Uterus (tissue), 3 donors: ENCODE measurements at regions not wholly inside any gene's neighbourhood (a gene's known extent, or its start where the extent isn't known, plus 50 kb on each side); places are given as distances from the start of the nearest gene placed in this dataset.
"Not testable (repeated sequence)": the region's sequence is repeated elsewhere in the genome, so short reads cannot be mapped to it uniquely, and the experiment has no call there.

Source experiments
- DNase-seq, 2 donors: peaks; one replicate each; pipeline ENCODE4 v3.0.0-alpha.2; 2019 to 2020
- H3K27ac ChIP-seq, 2 donors: fragments of 200-600 bp; sonication (generic); 1 replicate in 1 of 2; 2 replicates in 1 of 2; pipeline ENCODE4 v1.5.1; 2016 to 2018
- H3K27me3 ChIP-seq, 2 donors: fragments of 200-600 bp; sonication (generic); one replicate each; pipeline ENCODE4 v1.5.1; 2018 to 2019; ENCODE audit warnings: control low read depth in 1 of 2
- H3K36me3 ChIP-seq, 2 donors: fragments of 200-600 bp; sonication (generic); one replicate each; pipeline ENCODE4 v1.5.1; 2019; ENCODE audit warnings: control low read depth in 1 of 2
- H3K4me1 ChIP-seq, 2 donors: fragments of 200-600 bp; sonication (generic); one replicate each; pipeline ENCODE4 v1.5.1; 2018 to 2019; ENCODE audit warnings: control low read depth in 1 of 2
- H3K4me3 ChIP-seq, 2 donors: fragments of 200-600 bp; sonication (generic); 1 replicate in 1 of 2; 2 replicates in 1 of 2; pipeline ENCODE4 v1.5.1; 2018 to 2019; ENCODE audit warnings: mild to moderate bottlenecking in 1 of 2
- H3K9me3 ChIP-seq, 2 donors: fragments of 200-600 bp; sonication (generic); one replicate each; pipeline ENCODE4 v1.5.1; 2019; ENCODE audit warnings: control low read depth in 1 of 2
- CTCF ChIP-seq, 4 experiments: fragments of 200-600 bp in 2 of 4; fragments of 450-650 bp in 2 of 4; sonication (generic) in 2 of 4; IDR thresholded peaks; one replicate each; pipeline ENCODE4 v1.5.1; 2016 to 2019; ENCODE audit warnings: antibody characterized with exemption in 4 of 4, mild to moderate bottlenecking in 2 of 4, moderate library complexity in 1 of 4
- POLR2A ChIP-seq, 2 donors: fragments of 450-650 bp; IDR thresholded peaks; one replicate each; pipeline ENCODE4 v1.6.1; 2016; ENCODE audit warnings: antibody characterized with exemption in 2 of 2, mild to moderate bottlenecking in 1 of 2, moderate library complexity in 1 of 2
- intact Hi-C: fragments of 100-400 bp; cut with DNase I; formaldehyde crosslinking; loops from one replicate; pipeline ENCODE4 v1.15.1; 2023; ENCODE audit warnings: low total_unique reads
- donor health status: DM: yes; HTN: yes; CAD: no.

GRCh38 chr5:166281433-166281832 is 2010.0 kb upstream of the WWC1 start:
- H3K4me1 ChIP-seq, result no peaks in the 10 kb centered on the region
- no peak overlapping the region for H3K27ac ChIP-seq
- intact Hi-C loops, result no loop called here
- no peak for DNase-seq
- no peaks in the 10 kb centered on the region for H3K36me3 ChIP-seq
- H3K9me3 ChIP-seq, result no peaks in the 10 kb centered on the region
- no peaks in the 10 kb centered on the region for H3K27me3 ChIP-seq
- no peak overlapping the region for H3K4me3 ChIP-seq
- TF ChIP-seq CTCF (IDR thresholded peaks at IDR 0.05), result no peak
- TF ChIP-seq POLR2A (IDR thresholded peaks at IDR 0.05), result no peak

GRCh38 chr5:166282939-166283338 is 2008.5 kb upstream of the WWC1 start:
- no peak for DNase-seq
- Histone ChIP-seq H3K9me3 (no peaks in the 10 kb centered on the region), H3K4me1 (no peaks in the 10 kb centered on the region), H3K4me3 (no peak overlapping the region), H3K27me3 (no peaks in the 10 kb centered on the region), H3K27ac (no peak overlapping the region), H3K36me3 (no peaks in the 10 kb centered on the region)
- TF ChIP-seq CTCF (IDR thresholded peaks at IDR 0.05) (no peak), POLR2A (IDR thresholded peaks at IDR 0.05) (no peak)
- intact Hi-C loops, result no loop called here

- intact Hi-C loops, result no loop called here
- H3K4me1 ChIP-seq, result no peaks in the 10 kb centered on the region
- TF ChIP-seq CTCF (IDR thresholded peaks at IDR 0.05) (no peak), POLR2A (IDR thresholded peaks at IDR 0.05) (no peak)
- H3K4me3 ChIP-seq, result no peak overlapping the region
- no peak overlapping the region for H3K27ac ChIP-seq
- DNase-seq, result no peak
- no peaks in the 10 kb centered on the region for H3K9me3 ChIP-seq
- no peaks in the 10 kb centered on the region for H3K36me3 ChIP-seq
- H3K27me3 ChIP-seq, result no peaks in the 10 kb centered on the region
Measured at GRCh38 chr5:166285361-166285760, 2006.1 kb upstream of the WWC1 start.

GRCh38 chr5:166286832-166287231 is 2004.6 kb upstream of the WWC1 start:
- H3K4me3 ChIP-seq, result no peak overlapping the region
- no peak overlapping the region for H3K27ac ChIP-seq
- H3K4me1 ChIP-seq, result no peaks in the 10 kb centered on the region
- intact Hi-C loops, result no loop called here
- no peaks in the 10 kb centered on the region for H3K36me3 ChIP-seq
- no peaks in the 10 kb centered on the region for H3K27me3 ChIP-seq
- DNase-seq, result no peak
- TF ChIP-seq CTCF (IDR thresholded peaks at IDR 0.05) (no peak), POLR2A (IDR thresholded peaks at IDR 0.05) (no peak)
- no peaks in the 10 kb centered on the region for H3K9me3 ChIP-seq

GRCh38 chr5:166287866-166288265 is 2003.6 kb upstream of the WWC1 start:
- H3K27ac ChIP-seq, result no peak overlapping the region
- no peak for DNase-seq
- no peaks in the 10 kb centered on the region for H3K4me1 ChIP-seq
- intact Hi-C loops, result no loop called here
- no peaks in the 10 kb centered on the region for H3K9me3 ChIP-seq
- no peaks in the 10 kb centered on the region for H3K36me3 ChIP-seq
- no peak for TF ChIP-seq POLR2A (IDR thresholded peaks at IDR 0.05)
- TF ChIP-seq CTCF (IDR thresholded peaks at IDR 0.05), result no peak
- H3K27me3 ChIP-seq, result no peaks in the 10 kb centered on the region
- H3K4me3 ChIP-seq, result no peak overlapping the region

- H3K4me3 ChIP-seq, H3K4me1 ChIP-seq, H3K9me3 ChIP-seq, H3K27me3 ChIP-seq, intact Hi-C loops, DNase-seq, H3K27ac ChIP-seq, H3K36me3 ChIP-seq: not testable (repeated sequence)
Measured at GRCh38 chr5:166291800-166292199, 1999.6 kb upstream of the WWC1 start.
